Parathyroid adenoma (tissue), 2 donors: ENCODE measurements at regions not wholly inside any gene's neighbourhood (a gene's known extent, or its start where the extent isn't known, plus 50 kb on each side); places are given as distances from the start of the nearest gene placed in this dataset.

ENCODE experiments used
- H2AFZ ChIP-seq: fragments of 300-600 bp; sonication (generic); one replicate; pipeline ENCODE4 v1.7.0; 2017; ENCODE audit warnings: antibody characterized with exemption, mild to moderate bottlenecking
- H3K27ac ChIP-seq: fragments of 300-600 bp; sonication (generic); one replicate; pipeline ENCODE4 v1.7.0; 2017
- H3K27me3 ChIP-seq: fragments of 300-600 bp; sonication (generic); one replicate; pipeline ENCODE4 v1.7.0; 2017; ENCODE audit warnings: low read length; ENCODE audit not compliant: control insufficient read depth, insufficient read depth
- H3K36me3 ChIP-seq: fragments of 300-600 bp; sonication (generic); one replicate; pipeline ENCODE4 v1.7.0; 2017; ENCODE audit warnings: low read length; ENCODE audit not compliant: control insufficient read depth, insufficient read depth
- H3K4me1 ChIP-seq: fragments of 300-600 bp; sonication (generic); one replicate; pipeline ENCODE4 v1.7.0; 2017; ENCODE audit warnings: control low read depth
- H3K4me2 ChIP-seq: fragments of 300-600 bp; sonication (generic); one replicate; pipeline ENCODE4 v1.7.0; 2017; ENCODE audit warnings: low read length
- H3K4me3 ChIP-seq: fragments of 300-600 bp; sonication (generic); one replicate; pipeline ENCODE4 v1.7.0; 2017; ENCODE audit warnings: low read depth, low read length
- H3K79me2 ChIP-seq: fragments of 300-600 bp; sonication (generic); one replicate; pipeline ENCODE4 v1.7.0; 2017; ENCODE audit warnings: control low read depth
- H3K9ac ChIP-seq: fragments of 300-600 bp; sonication (generic); one replicate; pipeline ENCODE4 v1.7.0; 2017; ENCODE audit warnings: mild to moderate bottlenecking
- H3K9me3 ChIP-seq: fragments of 300-600 bp; sonication (generic); one replicate; pipeline ENCODE4 v1.7.0; 2017; ENCODE audit warnings: low read length; ENCODE audit not compliant: control insufficient read depth
- CTCF ChIP-seq: fragments of 300-600 bp; sonication (generic); IDR thresholded peaks from one replicate; pipeline ENCODE4 v1.7.0; 2017; ENCODE audit warnings: antibody characterized with exemption, mild to moderate bottlenecking
- donor health status: primary hyperparathyroidism.

- H3K36me3 ChIP-seq, result no peaks in the 10 kb centered on the region
- no peak overlapping the region for H2AFZ ChIP-seq
- no peak overlapping the region for H3K4me2 ChIP-seq
- no peak overlapping the region for H3K27ac ChIP-seq
- no peak overlapping the region for H3K4me3 ChIP-seq
- no peaks in the 10 kb centered on the region for H3K79me2 ChIP-seq
- TF ChIP-seq CTCF, result no peak
- no peaks in the 10 kb centered on the region for H3K9me3 ChIP-seq
- no peaks in the 10 kb centered on the region for H3K27me3 ChIP-seq
- no peak overlapping the region for H3K9ac ChIP-seq
- no peaks in the 10 kb centered on the region for H3K4me1 ChIP-seq
Observed at GRCh38 chr1:199312626-199313025, 673.8 kb downstream of the PTPRC start.

- no peaks in the 10 kb centered on the region for H3K79me2 ChIP-seq
- H3K4me2 ChIP-seq, result no peak overlapping the region
- no peak for TF ChIP-seq CTCF
Observed at GRCh38 chr1:199313444-199313843, 674.6 kb downstream of the PTPRC start.

GRCh38 chr1:199319341-199319740 lies 680.5 kb downstream of the PTPRC start:
- Histone ChIP-seq H3K9ac (no peak overlapping the region), H3K4me3 (no peak overlapping the region), H3K9me3 (no peaks in the 10 kb centered on the region), H3K27ac (no peak overlapping the region), H3K4me1 (no peaks in the 10 kb centered on the region), H3K27me3 (no peaks in the 10 kb centered on the region), H3K4me2 (no peak overlapping the region), H2AFZ (no peak overlapping the region), H3K36me3 (no peaks in the 10 kb centered on the region), H3K79me2 (no peaks in the 10 kb centered on the region)
- TF ChIP-seq CTCF, result no peak

More at GRCh38 chr1:199313444-199313843, 674.6 kb downstream of the PTPRC start:
- H3K4me3 ChIP-seq, result no peak overlapping the region
- H3K9me3 ChIP-seq, result no peaks in the 10 kb centered on the region
- no peaks in the 10 kb centered on the region for H3K4me1 ChIP-seq
- no peak overlapping the region for H3K27ac ChIP-seq
- H3K27me3 ChIP-seq, result no peaks in the 10 kb centered on the region
- no peaks in the 10 kb centered on the region for H3K36me3 ChIP-seq
- H2AFZ ChIP-seq, result no peak overlapping the region
- H3K9ac ChIP-seq, result no peak overlapping the region

GRCh38 chr1:199322278-199322677 lies 683.4 kb downstream of the PTPRC start:
- no peak for TF ChIP-seq CTCF
- Histone ChIP-seq H2AFZ (no peak overlapping the region), H3K4me1 (no peaks in the 10 kb centered on the region), H3K4me2 (no peak overlapping the region), H3K79me2 (no peaks in the 10 kb centered on the region), H3K36me3 (no peaks in the 10 kb centered on the region), H3K27ac (no peak overlapping the region), H3K27me3 (no peaks in the 10 kb centered on the region), H3K9me3 (no peaks in the 10 kb centered on the region), H3K4me3 (no peak overlapping the region), H3K9ac (no peak overlapping the region)

- no peak overlapping the region for H2AFZ ChIP-seq
- no peaks in the 10 kb centered on the region for H3K4me1 ChIP-seq
- no peak overlapping the region for H3K9ac ChIP-seq
- H3K4me2 ChIP-seq, result no peak overlapping the region
- H3K4me3 ChIP-seq, result no peak overlapping the region
- no peak for TF ChIP-seq CTCF
- no peaks in the 10 kb centered on the region for H3K36me3 ChIP-seq
- no peaks in the 10 kb centered on the region for H3K27me3 ChIP-seq
- no peak overlapping the region for H3K27ac ChIP-seq
- H3K79me2 ChIP-seq, result no peaks in the 10 kb centered on the region
- no peaks in the 10 kb centered on the region for H3K9me3 ChIP-seq
Observed at GRCh38 chr1:199333180-199333579, 694.3 kb upstream of the NR5A2 start.
